Neural cell (in vitro differentiated cells): ENCODE measurements at regions not wholly inside any gene's neighbourhood (a gene's known extent, or its start where the extent isn't known, plus 50 kb on each side); places are given as distances from the start of the nearest gene placed in this dataset.

Experiments used
- H2AFZ ChIP-seq: fragments of 200-600, 300-800 bp; sonication (generic), shearing (Covaris generic); 2 replicates; pipeline ENCODE4 v1.6.0; 2014; ENCODE audit warnings: low read depth, mild to moderate bottlenecking, antibody characterized with exemption, low read length, moderate library complexity
- H3F3A ChIP-seq: fragments of 200-600 bp; shearing (Covaris generic); 2 replicates; pipeline ENCODE4 v1.6.1; 2016; ENCODE audit warnings: mild to moderate bottlenecking, moderate library complexity, mixed read lengths, antibody characterized with exemption, low read length; ENCODE audit not compliant: insufficient read depth, poor library complexity, severe bottlenecking
- H3K27ac ChIP-seq: fragments of 200-600, 300-800 bp; sonication (generic), shearing (Covaris generic); 2 replicates; pipeline ENCODE4 v1.5.1; 2014; ENCODE audit warnings: mild to moderate bottlenecking, low read length, moderate library complexity
- H3K27me3 ChIP-seq: fragments of 300-800, 200-600 bp; sonication (generic), shearing (Covaris generic); 2 replicates; pipeline ENCODE4 v1.6.0; 2014; ENCODE audit warnings: mild to moderate bottlenecking, low read depth, low read length, moderate library complexity; ENCODE audit not compliant: insufficient read depth
- H3K36me3 ChIP-seq: fragments of 300-800, 200-600 bp; sonication (generic), shearing (Covaris generic); 2 replicates; pipeline ENCODE4 v1.5.1; 2014; ENCODE audit warnings: mild to moderate bottlenecking, antibody characterized with exemption, low read length, moderate library complexity; ENCODE audit not compliant: insufficient read depth
- H3K4me2 ChIP-seq: fragments of 300-800, 200-600 bp; sonication (generic), shearing (Covaris generic); 2 replicates; pipeline ENCODE4 v1.6.0; 2014; ENCODE audit warnings: mild to moderate bottlenecking, low read length
- H3K4me3 ChIP-seq: fragments of 300-800, 200-600 bp; sonication (generic), shearing (Covaris generic); 2 replicates; pipeline ENCODE4 v1.5.1; 2014; ENCODE audit warnings: mild to moderate bottlenecking, low read length, moderate library complexity
- H3K79me2 ChIP-seq: fragments of 200-600 bp; shearing (Covaris generic); replicated peaks from 2 replicates; pipeline ENCODE4 v1.6.0; 2014; ENCODE audit warnings: mild to moderate bottlenecking, low read length, moderate library complexity; ENCODE audit not compliant: insufficient read depth
- H3K9ac ChIP-seq: fragments of 300-800, 200-600 bp; sonication (generic), shearing (Covaris generic); 2 replicates; pipeline ENCODE4 v1.6.1; 2016; ENCODE audit warnings: mild to moderate bottlenecking, low read length, mixed read lengths
- H3K9me2 ChIP-seq: fragments of 200-600 bp; shearing (Covaris generic); 2 replicates; pipeline ENCODE4 v1.6.1; 2016; ENCODE audit warnings: mild to moderate bottlenecking, low read length, mixed read lengths; ENCODE audit not compliant: insufficient read depth
- H3K9me3 ChIP-seq: fragments of 200-600, 300-800 bp; sonication (generic), shearing (Covaris generic); 2 replicates; pipeline ENCODE4 v1.6.1; 2016; ENCODE audit warnings: mild to moderate bottlenecking, mixed run types, low read length, moderate library complexity, mixed read lengths
- H4K20me1 ChIP-seq: fragments of 200-600 bp; shearing (Covaris generic); 2 replicates; pipeline ENCODE4 v1.6.1; 2016; ENCODE audit warnings: mild to moderate bottlenecking, mixed run types; ENCODE audit not compliant: insufficient read depth
- CTCF ChIP-seq: fragments of 450-650 bp; IDR thresholded peaks from 2 replicates; pipeline ENCODE4 v1.5.1; 2014; ENCODE audit warnings: antibody characterized with exemption, mild to moderate bottlenecking, moderate library complexity; ENCODE audit not compliant: poor library complexity, severe bottlenecking
- EP300 ChIP-seq: fragments of 450-650 bp; conservative IDR thresholded peaks from 2 replicates; pipeline ENCODE4 v1.6.1; 2014; ENCODE audit warnings: antibody characterized with exemption, mild to moderate bottlenecking, moderate library complexity; ENCODE audit not compliant: poor library complexity, severe bottlenecking
- EZH2 ChIP-seq: fragments of 200-600, 300-800 bp; shearing (Covaris generic), sonication (generic); IDR thresholded peaks from 2 replicates; pipeline ENCODE4 v1.6.1; 2014; ENCODE audit warnings: antibody characterized with exemption, low read length, borderline replicate concordance, mild to moderate bottlenecking; ENCODE audit not compliant: insufficient read depth, poor library complexity, severe bottlenecking
- MXI1 ChIP-seq: fragments of 450-650 bp; conservative IDR thresholded peaks from 2 replicates; pipeline ENCODE4 v1.6.1; 2014; ENCODE audit warnings: antibody characterized with exemption, mild to moderate bottlenecking; ENCODE audit not compliant: poor library complexity, severe bottlenecking
- POLR2AphosphoS5 ChIP-seq: IDR thresholded peaks from 2 replicates; pipeline ENCODE4 v1.6.1; 2012
- RAD21 ChIP-seq: fragments of 450-650 bp; conservative IDR thresholded peaks from 2 replicates; pipeline ENCODE4 v1.6.1; 2014; ENCODE audit warnings: antibody characterized with exemption, mild to moderate bottlenecking, moderate library complexity
- REST ChIP-seq: IDR thresholded peaks from 2 replicates; pipeline ENCODE4 v1.6.1; 2012; ENCODE audit warnings: borderline replicate concordance
- SMC3 ChIP-seq: fragments of 450-650 bp; conservative IDR thresholded peaks from 2 replicates; pipeline ENCODE4 v1.6.1; 2014; ENCODE audit warnings: antibody characterized with exemption, mild to moderate bottlenecking, moderate library complexity; ENCODE audit not compliant: poor library complexity
- TAF1 ChIP-seq: IDR thresholded peaks from 2 replicates; pipeline ENCODE4 v1.6.1; 2012; ENCODE audit warnings: low read depth

DNA sequence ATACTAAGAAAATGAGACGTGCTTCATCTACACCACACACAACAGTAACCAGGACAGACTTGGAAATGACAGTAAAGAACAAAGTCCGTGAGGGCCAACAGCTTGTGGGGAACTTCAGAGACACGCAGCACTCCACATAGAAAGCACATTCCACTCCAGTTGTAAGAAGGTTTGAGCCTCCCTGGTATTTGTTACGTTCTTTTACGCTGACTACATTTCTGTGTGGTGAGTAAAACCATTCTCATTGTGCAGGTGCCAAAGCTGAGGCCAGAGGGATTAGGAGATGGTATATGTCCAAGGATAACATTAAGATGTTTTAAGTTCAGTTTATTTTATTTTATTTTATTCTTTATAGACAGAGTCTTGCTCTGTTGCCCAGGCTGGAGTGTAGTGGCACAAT is 1189.9 kb downstream of the UQCRFS1 start:
- H3K4me2 ChIP-seq, result no peak overlapping the region
- no peaks in the 10 kb centered on the region for H3K9me3 ChIP-seq
- H4K20me1 ChIP-seq, result no peaks in the 10 kb centered on the region
- no peaks in the 10 kb centered on the region for H3K79me2 ChIP-seq
- H3K36me3 ChIP-seq, result no peaks in the 10 kb centered on the region
- no peak overlapping the region for H3K9ac ChIP-seq
- no peak overlapping the region for H2AFZ ChIP-seq
- H3K4me3 ChIP-seq, result no peak overlapping the region
- no peaks in the 10 kb centered on the region for H3F3A ChIP-seq
- no peaks in the 10 kb centered on the region for H3K9me2 ChIP-seq
- no peaks in the 10 kb centered on the region for H3K27me3 ChIP-seq
- TF ChIP-seq MXI1 (no peak), TAF1 (no peak), SMC3 (no peak), POLR2AphosphoS5 (no peak), REST (no peak), CTCF (no peak), EZH2 (no peak), RAD21 (no peak), EP300 (no peak)
- no peak overlapping the region for H3K27ac ChIP-seq

GRCh38 chr19:28022506-28022905 is 1190.4 kb downstream of the UQCRFS1 start:
- H3K36me3 ChIP-seq, result no peaks in the 10 kb centered on the region
- no peak overlapping the region for H3K9ac ChIP-seq
- TF ChIP-seq POLR2AphosphoS5 (no peak), REST (no peak), TAF1 (no peak), CTCF (no peak), SMC3 (no peak), RAD21 (no peak), EZH2 (no peak), MXI1 (no peak), EP300 (no peak)
- no peaks in the 10 kb centered on the region for H3K79me2 ChIP-seq
- H3K4me2 ChIP-seq, result no peak overlapping the region
- H4K20me1 ChIP-seq, result no peaks in the 10 kb centered on the region
- no peak overlapping the region for H3K27ac ChIP-seq
- H3K9me3 ChIP-seq, result no peaks in the 10 kb centered on the region
- no peaks in the 10 kb centered on the region for H3F3A ChIP-seq
- no peak overlapping the region for H3K4me3 ChIP-seq
- H2AFZ ChIP-seq, result no peak overlapping the region
- H3K27me3 ChIP-seq, result no peaks in the 10 kb centered on the region
- H3K9me2 ChIP-seq, result no peaks in the 10 kb centered on the region
